ENCODE measurements at regions not wholly inside any gene's neighbourhood (a gene's known extent, or its start where the extent isn't known, plus 50 kb on each side); places are given as distances from the start of the nearest gene placed in this dataset.
"Not testable (repeated sequence)": the region's sequence is repeated elsewhere in the genome, so short reads cannot be mapped to it uniquely, and the experiment has no call there.

DNA sequence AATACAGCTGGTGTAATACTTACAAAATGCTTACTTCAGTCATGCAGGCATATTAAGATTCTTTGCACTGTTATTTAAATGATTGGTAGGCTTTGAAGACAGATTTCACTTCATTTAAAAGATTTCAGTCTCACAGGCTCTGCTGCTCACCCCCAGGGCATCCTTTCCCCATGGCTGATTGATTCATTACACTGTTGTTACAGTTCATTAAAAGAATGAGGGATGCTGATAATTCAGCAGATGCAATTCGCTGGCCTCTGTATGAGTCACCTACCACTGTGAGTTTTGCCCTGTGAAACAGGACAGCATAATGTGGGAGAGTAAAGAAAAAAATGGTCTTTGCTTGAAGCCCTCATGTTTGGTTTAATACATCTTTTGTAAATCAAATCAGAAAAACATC is 246.9 kb downstream of the CYLC2 start:
- no peak for DNase-seq (ENCODE audit: low spot score)

DNA sequence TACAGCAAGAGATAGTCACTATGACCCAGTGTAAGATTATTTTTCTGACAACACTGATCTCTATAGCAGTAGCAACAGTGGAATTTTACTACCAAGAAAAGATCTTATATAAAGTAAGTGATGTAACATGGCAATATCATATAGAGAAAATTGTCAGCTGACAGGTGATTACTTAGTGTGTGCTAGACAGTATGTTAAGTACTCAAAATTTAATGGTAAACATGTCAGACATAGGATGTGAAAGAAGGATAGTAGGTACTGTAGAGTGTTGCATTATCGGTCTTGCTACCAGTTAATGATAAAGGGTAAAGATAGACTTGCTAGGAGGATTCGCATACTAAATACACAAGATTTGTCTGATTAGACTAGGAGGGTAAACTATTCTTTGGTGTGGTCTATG is 247.4 kb downstream of the CYLC2 start:
- no peak for DNase-seq (ENCODE audit: low spot score)

DNA sequence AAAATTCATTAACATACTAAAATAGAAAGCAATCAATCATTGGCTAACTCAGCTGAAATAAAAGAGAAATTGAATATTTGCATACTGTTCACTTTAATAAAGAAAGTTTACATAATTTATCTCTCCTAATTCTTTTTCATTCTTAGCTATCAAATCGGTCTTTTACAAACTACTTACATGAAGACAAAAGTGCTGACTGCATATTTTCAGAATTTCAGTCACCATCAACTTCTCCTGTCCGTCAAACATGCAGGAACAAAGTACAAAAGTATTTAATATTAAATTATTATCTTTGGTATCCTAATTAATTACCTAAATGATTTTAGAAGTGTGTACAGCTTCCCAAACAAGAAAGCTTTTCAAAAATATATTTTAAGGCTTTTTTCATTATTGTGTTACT is 248.4 kb downstream of the CYLC2 start:
- DNase-seq (ENCODE audit: low spot score), result no peak

DNA sequence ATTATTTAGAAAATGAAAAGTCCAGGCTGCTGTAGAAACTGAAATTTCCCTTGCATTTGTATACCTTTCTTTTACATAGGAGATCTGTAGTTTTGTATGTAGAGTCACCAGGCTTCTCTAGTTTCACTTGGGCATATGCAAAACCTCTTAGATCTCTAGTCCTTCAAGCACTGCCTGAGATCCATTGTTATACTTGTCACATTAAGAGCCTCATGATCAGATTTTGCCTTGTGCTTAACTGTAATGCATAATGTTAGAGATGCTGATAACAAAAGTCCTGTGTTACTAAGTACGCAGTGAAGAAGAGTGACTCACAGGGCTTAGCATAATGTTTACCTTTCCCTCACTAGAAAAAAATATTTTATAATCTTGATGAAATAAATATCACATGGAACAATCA is 250.2 kb downstream of the CYLC2 start:
- no peak for DNase-seq (ENCODE audit: low spot score)

DNA sequence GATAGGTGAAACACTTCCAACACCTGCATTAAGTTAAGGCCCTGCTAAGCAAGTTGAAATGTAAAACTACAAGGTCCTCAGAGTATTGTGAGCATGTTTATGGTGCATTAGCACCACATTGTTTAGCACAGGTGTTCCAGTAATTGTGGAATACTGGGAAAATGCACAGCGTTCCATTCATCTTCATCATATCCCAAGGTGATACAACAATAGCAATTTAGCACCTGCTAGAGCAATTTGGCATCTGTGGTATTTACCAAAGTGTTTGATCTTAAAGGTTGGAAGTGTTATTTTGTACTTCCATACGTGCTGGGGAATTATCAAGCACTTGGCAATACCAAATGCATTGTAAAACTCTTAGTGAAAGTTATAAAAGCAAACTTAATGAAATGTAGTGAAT is 266.8 kb downstream of the CYLC2 start:
- no peak for DNase-seq (ENCODE audit: low spot score)

DNA sequence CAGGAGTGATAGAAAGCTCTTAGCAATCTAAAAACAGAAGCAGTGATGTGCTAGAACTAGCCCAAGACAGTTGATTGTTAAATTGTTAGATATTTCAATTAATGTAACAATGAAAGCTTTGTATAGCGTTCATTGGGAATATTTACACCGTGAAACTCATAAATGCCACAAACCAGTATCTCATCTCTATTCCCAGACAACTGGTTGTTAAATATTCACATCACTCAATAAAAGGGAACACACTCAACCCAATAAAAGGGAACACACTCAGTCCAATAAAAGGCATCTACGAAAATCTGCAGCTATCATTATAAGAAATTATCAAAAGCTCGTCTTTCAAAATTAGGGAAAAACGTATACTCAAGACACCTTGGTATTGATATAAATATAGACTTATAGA is 270.9 kb downstream of the CYLC2 start:
- DNase-seq (ENCODE audit: low spot score), result no peak

DNA sequence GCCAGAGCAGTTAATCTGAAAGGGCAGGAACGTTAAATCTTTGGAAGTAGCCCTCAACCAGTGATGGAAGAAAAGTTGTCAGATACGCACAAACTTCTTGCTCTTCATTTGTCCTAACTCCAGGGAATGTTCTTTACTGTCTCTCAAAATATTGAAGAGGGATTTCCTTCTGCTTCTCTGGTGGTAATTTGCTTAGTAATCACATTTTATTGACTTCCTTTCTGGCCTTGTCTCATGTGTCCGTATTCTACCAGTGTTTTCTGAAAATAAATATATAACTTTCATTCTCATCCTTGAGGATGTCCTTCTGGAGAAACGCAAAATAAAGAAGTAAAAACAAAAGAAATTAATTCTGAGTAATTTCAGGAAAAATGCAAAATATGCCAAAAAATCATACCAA is 282.1 kb downstream of the CYLC2 start:
- no peak for DNase-seq (ENCODE audit: low spot score)

DNA sequence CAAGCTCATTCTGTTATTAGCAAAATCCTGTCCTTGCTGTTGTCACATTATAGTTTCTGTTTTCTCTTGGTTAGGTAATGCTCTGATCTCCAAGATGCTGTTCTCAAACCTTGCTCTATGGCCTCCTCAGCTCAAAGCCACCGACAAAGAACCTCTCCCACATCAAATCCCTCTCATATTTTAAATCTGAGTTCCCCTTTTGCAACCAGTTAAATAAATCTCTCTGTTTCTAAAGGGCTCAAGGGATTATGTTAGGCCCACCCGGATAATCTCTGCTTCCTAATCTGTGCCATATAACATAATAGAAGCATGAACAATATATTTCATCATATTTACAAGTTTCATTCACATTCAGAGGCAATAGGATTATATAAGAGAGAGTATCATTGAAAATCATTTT is 286.0 kb downstream of the CYLC2 start:
- no peak for DNase-seq (ENCODE audit: low spot score)

DNA sequence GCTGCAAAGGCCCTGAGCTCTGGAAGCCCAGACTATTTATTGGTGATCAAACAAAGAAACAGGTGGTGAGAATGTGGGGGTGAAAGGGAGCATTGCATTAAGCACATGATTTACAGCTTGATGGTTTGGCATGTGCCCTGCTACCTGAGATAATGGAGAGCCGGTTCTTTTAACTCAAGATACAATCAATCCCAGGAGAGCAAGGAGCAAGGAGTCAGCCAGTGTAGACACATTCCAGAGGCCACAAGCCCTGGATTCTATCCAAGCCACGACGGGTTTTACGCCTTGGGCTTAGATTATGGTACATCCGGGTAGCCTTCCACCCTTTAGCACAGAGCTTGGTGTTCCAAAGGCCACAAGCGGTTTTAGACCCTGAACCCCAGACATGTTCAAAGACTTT is 292.2 kb downstream of the CYLC2 start:
- no peak for DNase-seq (ENCODE audit: low spot score)

DNA sequence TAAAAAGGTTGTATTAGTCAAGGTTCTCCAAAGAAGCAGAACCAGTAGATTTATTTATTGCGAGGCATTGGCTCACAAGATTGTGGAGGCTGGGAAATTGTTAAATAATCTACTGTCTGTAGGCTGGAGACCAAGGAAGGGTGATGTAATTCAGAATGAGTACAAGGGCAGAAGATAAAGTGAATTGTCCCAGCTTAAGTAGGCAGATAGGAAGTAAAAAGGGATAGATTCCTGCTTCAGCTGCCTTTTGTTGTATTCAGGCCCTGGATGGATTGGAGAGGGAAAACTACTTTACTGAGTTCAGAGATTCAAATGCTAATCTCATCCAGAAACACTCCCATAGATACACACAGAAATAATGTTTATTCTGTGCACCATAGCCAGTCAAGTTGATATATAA is 301.1 kb downstream of the CYLC2 start:
- no peak for DNase-seq (ENCODE audit: low spot score)

DNA sequence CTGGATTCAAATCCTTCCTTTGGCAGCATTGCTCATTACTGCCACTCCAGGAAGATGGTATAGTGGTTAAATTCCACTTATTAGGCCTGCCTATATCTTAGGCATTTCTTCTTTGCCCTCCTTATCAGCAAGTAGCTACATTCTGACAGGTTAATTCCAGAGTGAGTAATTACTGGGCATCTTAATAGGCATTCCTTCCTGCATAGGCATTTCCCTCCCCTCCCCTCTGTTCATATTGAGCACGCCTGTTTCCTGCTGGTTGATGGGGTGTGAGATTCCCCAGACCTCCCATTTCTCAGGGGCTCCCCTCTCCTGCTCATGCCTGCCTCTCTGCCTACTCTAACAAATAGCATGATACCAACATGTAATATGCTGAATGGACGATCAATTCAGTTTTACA is 305.9 kb downstream of the CYLC2 start:
- DNase-seq (ENCODE audit: low spot score), result no peak

DNA sequence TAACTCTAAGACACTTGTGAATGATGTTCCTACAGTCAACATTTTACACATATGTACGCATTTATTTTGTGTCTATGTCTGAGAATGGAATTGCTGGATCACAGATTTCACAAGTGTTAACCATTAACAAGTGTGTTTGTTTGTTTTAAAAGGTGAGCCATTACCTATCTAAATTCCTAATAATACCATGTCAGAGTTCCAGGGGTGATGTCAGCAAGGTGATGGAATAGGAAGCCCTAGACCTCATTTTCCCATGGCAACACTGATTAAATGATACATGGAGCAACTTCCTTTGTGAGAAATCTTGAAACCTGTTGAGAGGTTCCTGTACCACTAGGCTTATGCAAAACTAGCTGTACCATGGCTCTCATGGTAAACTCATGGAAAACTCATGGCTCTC is 309.7 kb downstream of the CYLC2 start:
- DNase-seq (ENCODE audit: low spot score), result no peak

DNA sequence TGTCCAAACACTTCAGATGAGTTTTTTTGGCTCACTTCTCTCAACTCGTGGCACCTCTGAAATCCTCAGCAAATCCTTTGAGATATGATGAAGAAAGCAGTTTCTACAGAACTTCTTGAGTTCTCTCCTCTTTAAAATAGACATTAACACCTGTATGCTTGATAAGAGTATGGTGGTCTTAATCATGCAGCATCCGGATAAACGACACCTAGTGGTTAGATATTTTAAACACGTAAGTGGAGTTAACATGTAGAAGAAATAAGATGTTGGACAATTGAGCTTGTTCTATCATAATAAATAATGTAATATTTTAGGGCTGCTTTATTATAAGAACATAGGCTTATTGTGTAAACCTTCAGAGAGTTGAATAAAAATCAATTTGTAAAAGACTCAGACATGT is 324.8 kb downstream of the CYLC2 start:
- DNase-seq (ENCODE audit: low spot score), result no peak

DNA sequence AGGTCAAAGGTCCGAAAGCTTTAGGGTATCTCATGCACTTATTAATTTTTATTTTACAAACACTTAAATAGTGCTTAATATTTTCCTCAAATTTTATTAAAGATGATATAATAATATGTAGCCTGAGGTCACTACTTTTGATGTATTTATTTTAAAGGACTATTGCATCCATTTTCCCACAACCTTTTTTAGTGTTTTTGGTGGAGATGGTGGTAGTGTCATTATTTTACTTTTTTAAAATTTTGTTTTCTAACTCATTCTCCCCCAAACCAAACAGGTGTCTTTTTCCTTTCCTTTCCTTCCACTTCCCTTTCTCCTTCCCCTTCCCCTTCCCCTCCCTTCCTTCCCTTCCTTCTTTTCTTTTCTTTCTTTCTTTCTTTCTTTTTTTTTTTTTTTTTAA is 328.6 kb downstream of the CYLC2 start:
- DNase-seq (ENCODE audit: low spot score), result no peak

DNA sequence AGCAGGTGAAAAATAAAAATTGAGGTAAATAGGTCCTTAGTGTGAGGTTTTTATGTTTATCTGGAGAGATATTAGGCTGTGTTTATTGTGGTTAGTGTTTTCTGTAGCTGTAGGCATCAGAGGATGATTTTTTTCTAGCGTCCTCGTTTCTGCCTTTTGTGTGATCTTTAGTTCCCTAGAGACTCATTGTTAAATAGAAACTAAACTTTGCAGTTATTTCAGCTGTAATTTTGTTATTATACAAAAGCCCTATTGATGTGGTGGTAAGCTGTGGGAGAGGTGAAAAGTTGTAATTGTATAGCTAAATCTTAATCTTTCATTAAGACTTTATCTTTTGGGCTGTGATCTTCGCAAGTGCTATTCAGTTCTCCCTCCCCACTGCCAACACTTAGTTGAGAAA is 340.3 kb downstream of the CYLC2 start:
- no peak for DNase-seq (ENCODE audit: low spot score)

DNA sequence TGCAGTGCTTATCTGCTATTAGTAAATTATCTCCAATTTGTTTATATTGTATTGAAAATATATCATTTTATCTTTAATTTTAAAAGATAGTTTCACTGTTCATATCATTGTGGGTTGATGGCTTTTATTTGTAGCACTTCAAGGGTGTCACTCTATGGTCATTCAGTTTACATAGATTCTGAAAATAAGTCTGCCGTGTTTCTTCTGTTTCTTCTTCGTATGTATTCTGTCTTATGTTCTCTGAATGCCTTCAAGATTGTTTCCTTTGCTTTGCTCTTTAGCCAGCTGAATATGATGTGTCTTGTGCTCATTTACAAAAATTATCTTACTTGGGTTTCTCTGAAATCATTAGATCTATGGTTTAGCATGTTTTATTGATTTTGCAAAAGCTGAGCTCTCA is 359.9 kb downstream of the CYLC2 start:
- DNase-seq (ENCODE audit: low spot score), result no peak

DNA sequence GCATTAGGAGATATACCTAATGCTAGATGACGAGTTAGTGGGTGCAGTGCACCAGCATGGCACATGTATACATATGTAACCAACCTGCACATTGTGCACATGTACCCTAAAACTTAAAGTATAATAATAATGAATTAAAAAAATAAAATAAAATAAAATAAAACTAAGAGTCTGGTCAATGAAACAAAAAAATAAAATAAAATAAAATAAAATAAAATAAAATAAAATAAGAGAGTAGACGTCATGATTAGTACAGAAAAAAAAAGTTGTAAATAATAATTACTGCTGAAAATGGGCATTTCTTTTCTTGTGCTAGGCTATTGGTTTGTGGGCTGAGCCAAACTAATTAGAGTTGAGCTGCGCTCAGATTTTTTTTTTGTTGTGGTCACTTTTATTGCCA is 362.8 kb downstream of the CYLC2 start:
- DNase-seq (ENCODE audit: low spot score), result not testable (repeated sequence)

DNA sequence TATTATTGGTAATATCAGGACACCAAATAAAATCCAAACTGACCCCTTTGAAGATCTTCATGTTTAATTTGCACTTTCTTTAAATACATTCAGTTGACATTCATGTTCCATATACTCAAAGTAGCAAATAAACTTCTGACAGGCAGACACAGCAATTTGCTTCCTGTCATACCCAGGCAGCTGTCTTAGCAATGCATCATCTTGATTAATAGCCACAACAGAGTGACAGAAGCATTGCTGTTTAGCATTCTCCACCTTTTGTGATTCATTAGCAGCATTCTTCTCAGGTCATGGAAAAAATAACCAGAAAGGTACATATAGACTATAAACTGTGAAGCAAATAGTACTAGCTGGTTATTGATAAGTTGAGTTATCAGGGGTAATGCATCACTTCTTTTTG is 366.8 kb downstream of the CYLC2 start:
- DNase-seq (ENCODE audit: low spot score), result no peak

DNA sequence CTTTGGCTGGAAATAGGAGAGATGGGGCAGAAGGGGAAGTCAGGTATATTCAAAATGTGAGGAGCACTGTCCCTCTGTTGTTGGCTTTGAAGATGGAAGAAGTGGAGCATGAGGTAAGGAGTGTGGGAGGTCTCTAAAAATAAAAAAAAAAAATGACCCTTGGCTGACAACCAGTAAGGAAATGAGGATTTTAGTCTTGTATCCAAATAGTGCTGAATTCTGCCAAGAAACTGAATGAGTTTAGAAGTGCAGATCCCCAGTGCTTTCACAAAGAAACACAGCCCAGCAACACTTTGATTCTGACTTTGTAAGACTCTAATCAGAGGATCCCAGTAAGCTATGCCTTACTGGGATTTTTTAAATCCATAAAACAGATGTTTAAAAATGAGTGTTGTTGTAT is 367.9 kb downstream of the CYLC2 start:
- DNase-seq (ENCODE audit: low spot score), result no peak

DNA sequence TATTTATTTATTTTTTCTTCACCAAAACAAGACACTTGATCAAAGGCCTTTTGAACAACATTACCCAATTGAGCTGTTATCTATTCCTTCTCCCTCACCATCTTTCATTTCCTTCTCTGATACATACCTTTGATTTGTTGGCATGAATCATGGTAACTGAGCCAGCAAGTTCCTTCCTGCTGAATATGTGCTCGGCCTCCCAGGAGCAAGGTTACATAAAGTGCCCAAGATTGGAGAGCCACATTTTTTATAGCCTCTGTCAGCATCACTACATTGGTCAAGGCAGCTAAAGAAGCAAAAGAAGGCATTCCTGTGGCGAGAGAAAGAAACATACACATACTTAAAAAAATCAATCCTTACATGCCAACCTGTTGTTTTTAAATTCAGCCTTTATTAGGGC is 369.6 kb downstream of the CYLC2 start:
- no peak for DNase-seq (ENCODE audit: low spot score)

DNA sequence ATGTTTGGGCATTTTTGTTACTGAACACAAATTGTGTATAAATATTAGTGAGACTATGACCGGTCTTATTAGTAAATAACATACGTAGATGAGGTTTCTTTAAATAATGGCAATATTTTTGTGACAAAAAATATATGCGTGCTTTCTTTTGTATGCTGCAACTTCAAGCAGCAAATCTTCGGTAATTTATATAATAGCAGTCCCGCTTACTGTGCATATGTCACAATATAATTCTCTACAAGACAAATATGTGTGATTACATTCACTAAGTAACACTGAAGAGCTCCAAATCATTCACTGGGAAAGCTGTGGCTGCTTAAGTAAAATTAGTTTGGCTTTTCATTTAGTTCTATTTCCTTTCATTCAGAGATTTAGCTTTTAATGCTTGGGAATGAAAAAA is 376.0 kb downstream of the CYLC2 start:
- no peak for DNase-seq (ENCODE audit: low spot score)

DNA sequence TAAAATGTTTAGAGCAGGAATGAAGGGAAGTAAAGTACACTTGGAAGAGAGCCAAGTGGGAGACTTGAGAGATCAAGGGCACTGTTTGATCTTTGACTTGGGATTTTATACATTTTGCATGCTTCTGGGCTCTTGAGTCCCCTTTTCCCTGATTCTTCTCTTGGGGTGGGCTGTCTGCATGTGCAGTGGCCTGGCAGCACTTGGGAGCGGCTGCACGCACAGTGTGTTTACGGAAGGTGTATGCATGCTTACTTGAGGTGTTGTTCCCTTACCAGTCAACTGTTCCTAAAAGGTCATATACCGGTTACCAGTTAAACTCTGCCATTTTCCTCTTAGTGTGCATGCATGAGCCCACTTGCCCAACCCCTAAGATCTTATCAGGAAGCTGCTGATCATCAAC is 377.7 kb downstream of the CYLC2 start:
- DNase-seq (ENCODE audit: low spot score), result no peak

DNA sequence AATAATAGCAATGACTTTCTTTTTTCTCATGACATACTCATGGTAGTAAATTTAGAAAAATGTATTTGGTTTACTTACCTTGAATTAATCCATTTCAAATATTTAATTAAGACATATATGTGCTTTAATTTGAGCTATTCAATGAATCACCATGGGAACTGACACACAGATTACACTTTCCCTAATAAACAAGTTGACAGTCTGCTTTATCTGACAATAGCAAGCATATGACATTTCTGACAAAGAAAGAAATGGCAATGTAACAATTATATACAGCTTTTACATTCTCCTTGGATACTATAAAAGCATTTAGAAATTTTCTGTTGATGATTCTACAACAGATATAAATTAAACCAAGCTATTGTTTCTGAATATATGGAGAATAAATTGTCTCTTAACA is 382.5 kb downstream of the CYLC2 start:
- DNase-seq (ENCODE audit: low spot score), result no peak

DNA sequence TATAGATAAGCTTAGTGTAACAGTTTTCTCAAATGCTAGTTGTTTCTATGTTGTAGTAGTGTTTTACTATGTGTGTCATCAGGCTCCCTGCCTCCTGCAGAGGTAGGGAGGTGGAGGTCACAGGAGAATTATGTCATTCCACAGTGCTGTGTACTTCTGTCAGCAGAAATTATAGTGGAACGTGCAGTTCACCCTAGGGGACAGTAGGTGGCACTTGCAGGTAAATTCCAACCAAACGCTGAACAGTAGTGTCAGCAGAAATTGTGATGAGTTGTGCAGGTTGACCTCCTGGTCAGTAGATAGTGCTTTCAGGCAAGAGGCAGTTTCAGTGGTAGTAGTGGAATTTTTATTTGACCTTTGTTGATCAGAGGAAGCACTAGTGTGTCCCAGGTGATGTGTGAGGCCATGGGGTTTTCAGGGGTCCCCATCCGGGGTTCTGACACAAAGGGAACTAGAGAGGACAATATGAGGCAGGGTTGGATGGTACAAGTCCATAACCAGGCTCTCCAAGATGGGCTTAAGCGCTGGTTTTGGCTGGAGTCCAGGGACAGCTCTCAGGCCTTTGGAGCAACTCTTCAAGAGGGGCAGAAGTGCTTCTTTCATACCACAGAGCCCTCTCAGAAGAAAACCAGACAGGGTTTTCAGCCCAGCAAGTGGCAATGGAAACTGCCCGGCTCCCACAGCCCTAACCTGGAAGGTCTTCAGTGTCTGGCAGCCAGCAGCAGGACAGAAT is 402.9 kb downstream of the CYLC2 start:
- DNase-seq (ENCODE audit: low spot score), result no peak

DNA sequence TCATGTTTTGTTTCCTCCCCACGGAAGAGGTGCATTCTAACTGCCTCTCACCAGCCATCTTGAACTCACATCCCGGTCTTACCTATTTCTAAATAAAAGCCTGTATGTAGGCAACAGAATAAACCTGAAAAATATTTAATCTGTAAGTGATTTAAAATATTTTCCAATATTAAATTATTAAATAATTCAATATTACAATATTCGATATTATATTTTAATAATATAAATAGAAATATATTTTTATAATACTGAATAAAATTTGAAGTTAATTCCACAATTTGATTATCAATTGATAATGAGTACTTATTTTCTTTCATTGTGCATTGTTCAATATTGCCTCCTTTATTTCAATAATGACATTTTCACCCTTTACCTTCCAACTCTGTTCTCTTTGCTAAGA is 404.4 kb downstream of the CYLC2 start:
- DNase-seq (ENCODE audit: low spot score), result no peak

Data from left forelimb (tissue), 1 donor.